ENCODE measurements at regions not wholly inside any gene's neighbourhood (a gene's known extent, or its start where the extent isn't known, plus 50 kb on each side); places are given as distances from the start of the nearest gene placed in this dataset.

GRCh38 chr4:122038896-122039295, 87.0 kb upstream of the TRPC3 start:
- H3K36me3 ChIP-seq (ENCODE audit: control insufficient read depth, insufficient read depth, low read length), result no peaks in the 10 kb centered on the region
- DNase-seq (ENCODE audit: extremely low read depth, insufficient read length), result no peak
- H3K27me3 ChIP-seq (replicated peaks; ENCODE audit: control insufficient read depth, insufficient read depth, low read length), result no peaks in the 10 kb centered on the region
- H3K4me3 ChIP-seq (replicated peaks; ENCODE audit: low read depth, low read length), result no peak overlapping the region
- TF ChIP-seq CTCF (IDR thresholded peaks at IDR 0.05; ENCODE audit: insufficient read depth, low read length, poor library complexity, severe bottlenecking), result no peak

DNA sequence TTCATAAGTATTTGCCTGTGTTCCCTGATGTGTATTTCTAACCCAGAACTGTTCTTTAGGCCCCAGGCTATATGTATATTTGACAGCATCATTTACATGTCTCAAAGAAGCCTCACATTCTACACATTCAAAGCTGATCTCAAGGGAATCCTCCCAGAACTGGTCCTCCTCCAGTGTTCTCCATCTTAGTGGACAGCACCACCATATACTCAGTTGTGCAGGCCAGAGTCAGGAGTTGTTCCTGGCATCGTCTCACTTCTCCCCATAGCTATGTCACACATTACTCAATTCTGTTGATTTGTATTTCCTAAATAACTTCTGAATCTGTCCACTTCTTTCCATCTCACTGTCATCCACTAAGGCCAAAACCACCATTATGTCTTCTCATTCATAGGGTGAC, 82.8 kb upstream of the TRPC3 start:
- no peak for TF ChIP-seq CTCF (IDR thresholded peaks at IDR 0.05; ENCODE audit: insufficient read depth, low read length, poor library complexity, severe bottlenecking)
- Histone ChIP-seq H3K27me3 (replicated peaks; ENCODE audit: control insufficient read depth, insufficient read depth, low read length) (no peaks in the 10 kb centered on the region), H3K36me3 (ENCODE audit: control insufficient read depth, insufficient read depth, low read length) (no peaks in the 10 kb centered on the region), H3K4me3 (replicated peaks; ENCODE audit: low read depth, low read length) (no peak overlapping the region)
- no peak for DNase-seq (ENCODE audit: extremely low read depth, insufficient read length)

DNA sequence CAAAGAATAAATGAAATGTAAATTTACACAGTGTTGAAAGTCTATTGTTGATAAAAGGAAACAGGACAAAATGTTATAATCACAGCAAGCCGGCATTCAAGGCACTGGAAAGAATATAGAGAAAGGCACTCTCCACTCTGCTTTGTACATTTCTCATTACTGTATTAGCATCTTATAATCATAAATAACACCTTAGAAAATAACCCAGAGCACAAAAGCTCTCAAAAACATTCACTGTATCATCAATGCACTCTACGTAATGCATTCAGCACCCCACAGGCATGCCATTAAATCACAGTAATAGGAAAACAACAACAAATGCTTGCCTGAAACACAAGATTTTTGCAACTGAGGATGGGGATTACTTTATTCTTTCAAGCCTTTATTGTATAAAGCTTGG, 75.3 kb upstream of the TRPC3 start:
- no peaks in the 10 kb centered on the region for H3K27me3 ChIP-seq (replicated peaks; ENCODE audit: control insufficient read depth, insufficient read depth, low read length)
- H3K4me3 ChIP-seq (replicated peaks; ENCODE audit: low read depth, low read length), result no peak overlapping the region
- DNase-seq (ENCODE audit: extremely low read depth, insufficient read length), result no peak
- no peak for TF ChIP-seq CTCF (IDR thresholded peaks at IDR 0.05; ENCODE audit: insufficient read depth, low read length, poor library complexity, severe bottlenecking)
- H3K36me3 ChIP-seq (ENCODE audit: control insufficient read depth, insufficient read depth, low read length), result no peaks in the 10 kb centered on the region

GRCh38 chr4:122017296-122017695, 65.4 kb upstream of the TRPC3 start:
- Histone ChIP-seq H3K27me3 (replicated peaks; ENCODE audit: control insufficient read depth, insufficient read depth, low read length) (no peaks in the 10 kb centered on the region), H3K36me3 (ENCODE audit: control insufficient read depth, insufficient read depth, low read length) (no peaks in the 10 kb centered on the region), H3K4me3 (replicated peaks; ENCODE audit: low read depth, low read length) (no peak overlapping the region)
- no peak for TF ChIP-seq CTCF (IDR thresholded peaks at IDR 0.05; ENCODE audit: insufficient read depth, low read length, poor library complexity, severe bottlenecking)
- no peak for DNase-seq (ENCODE audit: extremely low read depth, insufficient read length)

DNA sequence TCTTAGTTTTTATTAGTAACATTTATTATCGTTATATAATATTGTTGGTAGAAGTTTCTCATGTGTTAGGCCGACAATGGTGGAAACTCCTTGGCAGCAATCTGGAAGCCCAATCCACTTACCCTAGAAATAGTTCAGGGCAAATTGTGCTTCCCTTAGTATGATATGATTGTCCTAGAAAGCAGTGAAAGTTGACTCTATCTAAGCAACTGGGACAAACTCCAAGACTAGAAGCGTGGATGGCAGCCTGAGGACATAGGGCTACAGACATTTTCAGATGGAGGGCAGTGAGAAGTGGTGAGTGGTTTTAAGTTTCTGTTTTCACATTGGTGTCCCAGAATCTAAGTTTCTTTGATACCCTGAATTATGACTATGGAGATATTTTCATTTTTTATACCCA, 63.3 kb upstream of the TRPC3 start:
- no peaks in the 10 kb centered on the region for H3K27me3 ChIP-seq (replicated peaks; ENCODE audit: control insufficient read depth, insufficient read depth, low read length)
- no peak for DNase-seq (ENCODE audit: extremely low read depth, insufficient read length)
- no peak for TF ChIP-seq CTCF (IDR thresholded peaks at IDR 0.05; ENCODE audit: insufficient read depth, low read length, poor library complexity, severe bottlenecking)

GRCh38 chr4:122012735-122013134, 60.9 kb upstream of the TRPC3 start:
- H3K4me3 ChIP-seq (replicated peaks; ENCODE audit: low read depth, low read length), result no peak overlapping the region
- DNase-seq (ENCODE audit: extremely low read depth, insufficient read length), result no peak
- no peaks in the 10 kb centered on the region for H3K27me3 ChIP-seq (replicated peaks; ENCODE audit: control insufficient read depth, insufficient read depth, low read length)
- TF ChIP-seq CTCF (IDR thresholded peaks at IDR 0.05; ENCODE audit: insufficient read depth, low read length, poor library complexity, severe bottlenecking), result no peak
- no peaks in the 10 kb centered on the region for H3K36me3 ChIP-seq (ENCODE audit: control insufficient read depth, insufficient read depth, low read length)

More for the DNA sequence above, 63.3 kb upstream of the TRPC3 start:
- Histone ChIP-seq H3K4me3 (replicated peaks; ENCODE audit: low read depth, low read length) (no peak overlapping the region), H3K36me3 (ENCODE audit: control insufficient read depth, insufficient read depth, low read length) (no peaks in the 10 kb centered on the region)
